Hippocampal formation (tissue), 2 donors: ENCODE measurements at regions not wholly inside any gene's neighbourhood (a gene's known extent, or its start where the extent isn't known, plus 50 kb on each side); places are given as distances from the start of the nearest gene placed in this dataset.

Source experiments
- DNase-seq, 2 donors: peaks; one replicate each; lab custom pipeline; 2025; lab: John Stamatoyannopoulos, UW

GRCh38 chr7:32347244-32347828, 142.8 kb downstream of the LSM5 start:
- DNase-seq = no peak

- DNase-seq = no peak
Measured at GRCh38 chr7:32346253-32346652, 143.9 kb downstream of the LSM5 start.

- no peak for DNase-seq
Measured at GRCh38 chr7:32336726-32337125, 153.5 kb downstream of the LSM5 start.

GRCh38 chr7:32335107-32335506, 155.1 kb downstream of the LSM5 start:
- DNase-seq = no peak

GRCh38 chr7:32330602-32331001, 159.6 kb downstream of the LSM5 start:
- no peak for DNase-seq

- DNase-seq = no peak
Measured at GRCh38 chr7:32326078-32326477, 164.1 kb downstream of the LSM5 start.

- DNase-seq = no peak
Measured at GRCh38 chr7:32323712-32324111, 166.5 kb downstream of the LSM5 start.

- no peak for DNase-seq
Measured at GRCh38 chr7:32319012-32319382, 171.2 kb downstream of the LSM5 start.

GRCh38 chr7:32318300-32319011, 171.7 kb downstream of the LSM5 start:
- DNase-seq = no peak

- no peak for DNase-seq
Measured at GRCh38 chr7:32316839-32317238, 173.3 kb downstream of the LSM5 start.

GRCh38 chr7:32314761-32315160, 175.4 kb downstream of the LSM5 start:
- DNase-seq = no peak

GRCh38 chr7:32301427-32301826, 188.8 kb downstream of the LSM5 start:
- DNase-seq = no peak

- DNase-seq = no peak
Measured at GRCh38 chr7:32299133-32299702, 191.0 kb downstream of the LSM5 start.

- no peak for DNase-seq
Measured at GRCh38 chr7:32298408-32299132, 191.6 kb downstream of the LSM5 start.

- DNase-seq = no peak
Measured at GRCh38 chr7:32293833-32294232, 196.3 kb downstream of the LSM5 start.

- peak; percentile 43 to 62 for DNase-seq
Measured at GRCh38 chr7:32289651-32290414, 200.3 kb downstream of the LSM5 start.

GRCh38 chr7:32285698-32286097, 204.5 kb downstream of the LSM5 start:
- DNase-seq = no peak

- DNase-seq = no peak
Measured at GRCh38 chr7:32283546-32283945, 206.6 kb downstream of the LSM5 start.

- no peak for DNase-seq
Measured at GRCh38 chr7:32279500-32279899, 209.3 kb upstream of the PDE1C start.

- DNase-seq = no peak
Measured at GRCh38 chr7:32275216-32276009, 205.2 kb upstream of the PDE1C start.

- DNase-seq = no peak
Measured at GRCh38 chr7:32273297-32273696, 203.1 kb upstream of the PDE1C start.
